Superior temporal gyrus (tissue), 1 donor: ENCODE measurements at regions not wholly inside any gene's neighbourhood (a gene's known extent, or its start where the extent isn't known, plus 50 kb on each side); places are given as distances from the start of the nearest gene placed in this dataset.
A peak's percentile ranks its signal among the peaks of the same experiment; 100 is the strongest.

Experiments
- DNase-seq: peaks from one replicate; pipeline ENCODE4 v3.0.0-alpha.2; 2016; ENCODE audit errors: extremely low spot score

GRCh38 chr4:163582703-163583102 lies 88.2 kb downstream of the TMA16 start:
- DNase-seq = no peak

- no peak for DNase-seq
Measured at GRCh38 chr4:163587867-163588266, 93.4 kb downstream of the TMA16 start.

DNA sequence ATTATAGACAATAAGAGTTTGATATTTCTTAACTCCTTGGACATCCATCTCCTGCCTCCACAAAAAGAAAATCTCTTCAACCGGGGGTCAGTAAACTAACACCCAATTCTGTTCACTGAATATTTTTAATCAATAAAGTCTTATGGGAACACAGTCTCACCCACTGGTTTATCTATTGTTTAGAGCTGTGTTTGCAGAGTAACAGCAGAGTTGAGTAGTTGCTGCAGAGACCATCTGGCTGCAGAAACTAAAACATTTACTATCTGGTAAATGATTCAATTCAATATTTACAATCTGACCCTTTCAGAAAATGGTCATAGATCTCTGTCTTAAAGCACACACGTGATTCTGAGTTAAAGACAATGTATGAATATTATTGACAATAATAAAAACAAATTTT lies 94.0 kb downstream of the TMA16 start:
- DNase-seq = no peak

GRCh38 chr4:163590103-163590502 lies 95.6 kb downstream of the TMA16 start:
- no peak for DNase-seq

GRCh38 chr4:163590619-163591264 lies 96.3 kb downstream of the TMA16 start:
- no peak for DNase-seq

DNA sequence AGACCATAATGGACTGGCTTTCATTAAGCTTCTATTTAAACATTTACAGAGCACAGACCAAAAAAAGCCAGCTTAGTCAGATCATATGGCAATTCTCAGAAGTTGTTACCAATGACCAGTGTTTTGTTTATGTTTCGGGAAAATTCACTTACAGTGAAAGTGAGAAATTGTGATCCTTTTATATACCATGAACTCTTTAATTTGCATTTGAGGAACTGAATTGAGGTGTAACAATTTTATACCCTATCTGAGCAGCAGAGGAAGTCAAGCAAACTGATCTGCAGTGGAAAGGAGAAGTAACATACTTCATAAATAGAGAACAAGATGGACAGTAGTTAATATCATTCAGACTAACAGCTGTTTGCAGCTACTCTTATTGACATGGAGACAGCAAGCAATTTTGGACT lies 97.1 kb downstream of the TMA16 start:
- peak; percentile 38 for DNase-seq

DNA sequence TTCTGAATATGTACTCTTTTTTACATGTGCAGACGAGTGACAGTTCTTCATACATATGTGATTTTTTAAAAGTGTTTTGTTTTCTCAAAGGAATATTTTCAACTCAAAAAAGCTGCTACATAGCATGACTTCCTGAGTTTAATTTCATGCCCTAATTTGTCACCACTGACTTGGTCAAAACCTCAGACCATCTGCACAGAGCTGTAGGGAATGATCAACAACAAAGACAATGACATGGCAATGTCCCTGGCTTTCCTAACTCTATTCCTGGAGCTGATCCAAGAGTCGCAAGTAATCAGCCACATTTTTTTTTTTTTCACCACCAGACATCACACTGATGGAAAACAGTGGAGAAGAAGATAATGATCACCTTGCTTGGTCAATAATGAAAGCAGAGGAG lies 97.7 kb downstream of the TMA16 start:
- DNase-seq = no peak

- no peak for DNase-seq
Measured at GRCh38 chr4:163595580-163595979, 101.1 kb downstream of the TMA16 start.

DNA sequence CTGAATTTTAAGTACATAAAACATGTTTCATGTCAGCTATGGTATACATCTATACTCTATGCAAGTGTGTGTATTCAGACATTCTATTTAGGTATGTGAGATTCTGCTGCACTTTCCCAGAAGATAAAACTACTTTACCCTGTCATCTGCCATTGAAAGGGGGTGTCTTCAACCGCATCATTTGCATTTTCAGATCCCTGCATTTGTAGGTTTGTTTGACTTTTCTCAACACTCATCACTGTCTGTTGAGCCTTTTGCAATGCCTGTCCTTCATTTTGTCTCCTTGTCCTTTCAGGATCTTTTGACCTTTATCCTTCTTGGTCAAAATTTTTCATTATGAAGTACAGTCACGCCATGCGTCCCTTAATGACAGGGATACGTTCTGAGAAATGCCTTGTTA lies 103.5 kb downstream of the TMA16 start:
- no peak for DNase-seq

DNA sequence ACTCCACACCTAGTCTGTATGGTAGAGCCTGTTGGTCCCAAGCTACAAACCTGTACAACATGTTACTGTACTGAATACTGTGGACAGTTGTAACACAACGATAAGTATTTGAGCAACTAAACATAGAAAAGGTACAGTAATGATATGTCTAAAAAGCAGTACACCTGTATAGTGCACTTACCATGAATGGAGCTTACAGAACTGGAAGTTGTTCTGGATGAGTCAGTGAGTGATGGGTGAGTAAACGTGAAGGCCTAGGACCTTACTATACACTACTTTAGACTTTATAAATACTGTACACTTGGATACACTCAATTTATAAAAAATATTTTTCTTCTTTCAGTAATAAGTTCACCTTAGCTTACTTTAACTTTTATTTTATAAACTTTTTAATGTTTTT lies 104.0 kb downstream of the TMA16 start:
- DNase-seq = no peak

DNA sequence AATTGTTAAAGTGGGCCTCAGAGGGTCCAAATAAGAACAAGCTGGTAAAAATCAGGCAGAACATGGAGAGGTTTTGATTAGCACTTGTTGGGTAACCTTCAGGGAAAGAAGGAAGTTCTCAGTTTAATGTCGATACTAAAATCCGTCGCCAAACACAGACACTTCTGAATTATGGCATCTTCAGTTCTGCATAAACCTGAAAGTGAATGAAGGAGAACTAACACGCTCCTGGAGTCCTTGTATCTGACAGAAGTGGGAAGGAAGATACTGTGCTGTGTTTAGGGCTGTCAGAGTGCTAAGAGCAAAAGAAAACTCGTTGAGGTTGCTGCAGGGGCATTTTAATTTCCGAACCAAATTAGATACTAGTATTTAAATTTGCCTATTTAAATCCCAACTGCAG lies 106.2 kb downstream of the TMA16 start:
- DNase-seq = peak; percentile 36

- no peak for DNase-seq
Measured at GRCh38 chr4:163603257-163603656, 108.8 kb downstream of the TMA16 start.

DNA sequence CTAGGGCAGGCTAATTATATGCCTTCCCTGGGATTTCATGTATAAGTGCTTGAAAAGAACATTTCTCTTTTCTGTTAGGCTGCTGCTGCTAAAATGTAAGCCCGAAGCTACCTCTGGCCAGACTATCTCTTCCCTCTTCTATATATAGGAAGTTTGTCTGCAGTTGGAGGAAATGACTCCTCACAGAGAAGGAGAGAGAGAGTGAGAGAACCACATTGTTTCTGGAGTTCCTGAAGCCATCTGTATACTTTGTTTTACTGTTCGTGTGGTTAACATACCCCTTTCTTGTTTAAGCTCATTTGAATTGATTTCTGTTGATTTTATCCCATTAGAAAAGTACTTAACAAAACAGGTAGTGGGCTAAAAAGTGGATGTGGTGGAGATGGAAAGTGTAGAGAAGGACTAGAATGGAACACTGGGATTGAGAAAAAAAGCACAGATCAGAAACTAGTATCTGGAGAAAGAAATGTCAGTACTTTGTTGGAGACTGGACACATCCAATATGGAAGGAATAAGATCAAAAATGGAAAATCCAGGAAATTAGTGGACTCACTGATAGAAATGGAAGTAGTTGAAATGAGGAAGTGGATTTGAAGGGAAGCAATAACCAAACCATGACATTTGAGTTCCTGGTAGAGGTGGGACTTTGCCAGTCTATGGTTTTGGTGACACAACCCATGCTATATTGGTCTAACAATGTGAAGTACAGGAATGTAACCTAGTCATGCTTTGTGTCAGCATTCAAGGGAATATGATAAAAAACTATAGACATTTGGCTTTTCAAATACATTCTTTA lies 112.6 kb downstream of the TMA16 start:
- no peak for DNase-seq

GRCh38 chr4:163609019-163609418 lies 114.5 kb downstream of the TMA16 start:
- no peak for DNase-seq

GRCh38 chr4:163610648-163611047 lies 116.2 kb downstream of the TMA16 start:
- no peak for DNase-seq

- DNase-seq = no peak
Measured at GRCh38 chr4:163611182-163611581, 116.7 kb downstream of the TMA16 start.

DNA sequence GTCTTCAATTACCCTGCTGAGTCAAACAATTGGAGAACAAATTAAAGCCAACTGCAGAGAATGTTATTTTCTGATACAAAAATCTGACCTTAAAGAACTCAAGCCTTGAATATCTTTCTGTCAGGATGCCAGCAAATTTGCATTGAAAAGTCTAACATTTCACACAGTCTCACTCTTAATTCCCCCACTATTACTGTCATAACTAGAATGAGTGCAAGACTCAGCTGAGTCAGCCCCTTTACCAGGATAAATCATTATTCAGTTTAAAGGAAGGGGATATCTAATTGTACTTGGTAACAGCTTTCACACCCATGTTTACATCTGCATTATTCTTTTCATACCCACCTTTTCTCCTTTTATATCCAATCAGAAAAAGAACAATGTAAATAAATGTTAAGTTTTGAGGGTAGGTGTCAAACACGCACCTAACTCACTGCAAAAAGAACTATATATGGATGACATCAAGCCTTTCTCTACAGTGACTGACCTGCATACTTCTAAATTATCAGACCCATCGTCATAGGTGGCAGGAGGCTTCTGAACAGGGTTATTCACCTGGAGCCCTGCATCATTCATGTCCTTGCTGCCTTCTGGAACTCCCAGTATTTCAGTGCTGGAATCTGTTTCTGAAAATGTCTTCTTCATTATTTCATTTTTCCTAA lies 117.4 kb downstream of the TMA16 start:
- DNase-seq = no peak

- DNase-seq = no peak
Measured at GRCh38 chr4:163612762-163613161, 118.3 kb downstream of the TMA16 start.

DNA sequence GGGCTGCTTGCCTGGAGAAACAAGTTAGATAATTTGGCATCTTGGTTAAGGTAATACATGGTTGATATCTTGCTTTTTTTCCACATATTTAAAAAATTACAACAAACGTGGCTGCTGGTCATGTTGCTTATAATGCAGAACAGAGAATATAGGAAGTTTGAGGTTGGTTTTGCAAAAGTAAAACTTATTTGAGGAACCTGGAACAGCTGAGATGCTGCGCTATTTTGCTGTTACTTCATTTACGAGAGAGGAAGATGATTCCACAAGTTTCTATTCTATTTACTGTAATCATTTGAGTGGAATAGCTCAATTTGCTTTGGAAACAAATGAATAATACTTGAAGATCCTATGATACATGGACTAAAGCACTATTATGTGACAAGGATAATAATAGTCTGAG lies 118.9 kb downstream of the TMA16 start:
- no peak for DNase-seq

DNA sequence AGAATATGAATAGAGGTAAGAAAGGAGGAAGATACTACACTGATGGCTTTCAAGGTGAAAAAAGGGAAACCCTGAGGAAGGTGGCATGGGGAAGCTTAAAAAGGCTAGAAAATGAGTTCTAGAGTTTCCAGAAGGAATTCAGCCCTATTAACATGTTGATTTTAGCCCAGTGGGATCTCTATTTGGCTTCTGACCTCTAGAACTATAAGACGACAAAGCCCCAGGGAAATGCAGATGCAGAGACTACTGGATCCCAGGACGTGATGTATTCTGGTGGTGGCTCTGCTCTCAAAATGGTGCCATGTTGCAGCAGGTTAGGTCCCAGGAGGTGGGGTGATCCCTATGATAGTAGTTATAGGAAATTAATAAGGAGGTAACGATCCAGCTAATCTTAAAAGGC lies 120.4 kb downstream of the TMA16 start:
- DNase-seq = no peak

DNA sequence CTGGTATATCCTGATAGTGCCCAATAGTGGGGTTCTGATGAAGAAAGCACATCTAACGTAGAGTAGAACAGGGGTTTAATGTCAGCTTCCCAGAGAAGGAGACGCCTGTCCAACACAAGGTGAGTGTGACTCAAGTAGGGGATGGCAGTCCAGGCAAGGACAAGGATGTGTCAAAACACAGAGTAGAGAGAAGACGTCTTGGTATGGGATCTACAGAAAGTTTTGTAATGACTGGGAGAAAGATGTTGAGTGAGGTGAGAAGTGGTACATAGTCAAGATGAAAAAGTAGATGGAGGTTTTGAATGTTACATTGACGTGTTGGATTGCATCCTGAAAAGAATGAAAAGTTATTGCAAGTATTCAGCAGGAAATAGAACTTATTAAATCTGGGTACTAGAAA lies 124.4 kb downstream of the TMA16 start:
- DNase-seq = no peak

- DNase-seq = no peak
Measured at GRCh38 chr4:163620738-163621137, 126.2 kb downstream of the TMA16 start.

DNA sequence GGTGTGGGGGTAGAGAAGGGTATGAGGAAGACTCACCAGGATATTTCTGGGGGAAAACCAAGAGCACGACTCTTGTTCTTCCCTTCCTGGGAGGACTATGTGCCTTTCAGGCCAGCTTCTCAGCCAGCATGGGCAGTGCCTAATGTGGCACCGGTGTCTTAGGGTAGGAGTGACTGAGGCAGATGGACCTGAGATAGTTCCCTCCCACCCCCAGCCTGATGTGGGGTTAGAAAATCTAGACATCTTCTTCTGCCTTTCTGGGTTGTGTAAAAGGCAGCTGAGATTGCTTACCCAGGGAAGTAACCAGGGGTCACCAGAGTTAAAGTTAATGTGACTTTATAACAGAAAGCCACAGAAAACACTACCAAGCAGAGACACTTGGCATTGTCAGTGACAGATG lies 127.3 kb downstream of the TMA16 start:
- no peak for DNase-seq
